ENCODE measurements at regions not wholly inside any gene's neighbourhood (a gene's known extent, or its start where the extent isn't known, plus 50 kb on each side); places are given as distances from the start of the nearest gene placed in this dataset.

DNA sequence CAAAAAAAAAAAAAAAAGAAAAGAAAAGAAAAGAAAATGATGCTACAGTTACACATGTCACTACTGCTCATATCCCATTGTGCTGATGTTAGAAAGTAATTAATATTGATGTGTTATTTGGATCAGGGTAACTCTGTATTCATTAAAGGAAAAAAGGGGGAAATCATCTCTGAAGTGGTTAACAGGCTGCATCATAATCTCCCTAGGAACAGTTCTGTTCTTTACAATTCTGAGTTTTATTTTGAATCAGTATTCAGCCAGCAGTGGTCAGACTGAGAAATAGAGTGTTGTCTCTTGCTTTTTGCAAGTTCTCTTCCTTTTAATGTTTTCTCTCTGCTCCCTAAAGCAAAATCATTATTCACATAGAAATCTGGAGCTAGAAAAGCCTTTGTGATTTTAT is 128.6 kb upstream of the CRY1 start (continued):
- TF ChIP-seq, protein P1, sequence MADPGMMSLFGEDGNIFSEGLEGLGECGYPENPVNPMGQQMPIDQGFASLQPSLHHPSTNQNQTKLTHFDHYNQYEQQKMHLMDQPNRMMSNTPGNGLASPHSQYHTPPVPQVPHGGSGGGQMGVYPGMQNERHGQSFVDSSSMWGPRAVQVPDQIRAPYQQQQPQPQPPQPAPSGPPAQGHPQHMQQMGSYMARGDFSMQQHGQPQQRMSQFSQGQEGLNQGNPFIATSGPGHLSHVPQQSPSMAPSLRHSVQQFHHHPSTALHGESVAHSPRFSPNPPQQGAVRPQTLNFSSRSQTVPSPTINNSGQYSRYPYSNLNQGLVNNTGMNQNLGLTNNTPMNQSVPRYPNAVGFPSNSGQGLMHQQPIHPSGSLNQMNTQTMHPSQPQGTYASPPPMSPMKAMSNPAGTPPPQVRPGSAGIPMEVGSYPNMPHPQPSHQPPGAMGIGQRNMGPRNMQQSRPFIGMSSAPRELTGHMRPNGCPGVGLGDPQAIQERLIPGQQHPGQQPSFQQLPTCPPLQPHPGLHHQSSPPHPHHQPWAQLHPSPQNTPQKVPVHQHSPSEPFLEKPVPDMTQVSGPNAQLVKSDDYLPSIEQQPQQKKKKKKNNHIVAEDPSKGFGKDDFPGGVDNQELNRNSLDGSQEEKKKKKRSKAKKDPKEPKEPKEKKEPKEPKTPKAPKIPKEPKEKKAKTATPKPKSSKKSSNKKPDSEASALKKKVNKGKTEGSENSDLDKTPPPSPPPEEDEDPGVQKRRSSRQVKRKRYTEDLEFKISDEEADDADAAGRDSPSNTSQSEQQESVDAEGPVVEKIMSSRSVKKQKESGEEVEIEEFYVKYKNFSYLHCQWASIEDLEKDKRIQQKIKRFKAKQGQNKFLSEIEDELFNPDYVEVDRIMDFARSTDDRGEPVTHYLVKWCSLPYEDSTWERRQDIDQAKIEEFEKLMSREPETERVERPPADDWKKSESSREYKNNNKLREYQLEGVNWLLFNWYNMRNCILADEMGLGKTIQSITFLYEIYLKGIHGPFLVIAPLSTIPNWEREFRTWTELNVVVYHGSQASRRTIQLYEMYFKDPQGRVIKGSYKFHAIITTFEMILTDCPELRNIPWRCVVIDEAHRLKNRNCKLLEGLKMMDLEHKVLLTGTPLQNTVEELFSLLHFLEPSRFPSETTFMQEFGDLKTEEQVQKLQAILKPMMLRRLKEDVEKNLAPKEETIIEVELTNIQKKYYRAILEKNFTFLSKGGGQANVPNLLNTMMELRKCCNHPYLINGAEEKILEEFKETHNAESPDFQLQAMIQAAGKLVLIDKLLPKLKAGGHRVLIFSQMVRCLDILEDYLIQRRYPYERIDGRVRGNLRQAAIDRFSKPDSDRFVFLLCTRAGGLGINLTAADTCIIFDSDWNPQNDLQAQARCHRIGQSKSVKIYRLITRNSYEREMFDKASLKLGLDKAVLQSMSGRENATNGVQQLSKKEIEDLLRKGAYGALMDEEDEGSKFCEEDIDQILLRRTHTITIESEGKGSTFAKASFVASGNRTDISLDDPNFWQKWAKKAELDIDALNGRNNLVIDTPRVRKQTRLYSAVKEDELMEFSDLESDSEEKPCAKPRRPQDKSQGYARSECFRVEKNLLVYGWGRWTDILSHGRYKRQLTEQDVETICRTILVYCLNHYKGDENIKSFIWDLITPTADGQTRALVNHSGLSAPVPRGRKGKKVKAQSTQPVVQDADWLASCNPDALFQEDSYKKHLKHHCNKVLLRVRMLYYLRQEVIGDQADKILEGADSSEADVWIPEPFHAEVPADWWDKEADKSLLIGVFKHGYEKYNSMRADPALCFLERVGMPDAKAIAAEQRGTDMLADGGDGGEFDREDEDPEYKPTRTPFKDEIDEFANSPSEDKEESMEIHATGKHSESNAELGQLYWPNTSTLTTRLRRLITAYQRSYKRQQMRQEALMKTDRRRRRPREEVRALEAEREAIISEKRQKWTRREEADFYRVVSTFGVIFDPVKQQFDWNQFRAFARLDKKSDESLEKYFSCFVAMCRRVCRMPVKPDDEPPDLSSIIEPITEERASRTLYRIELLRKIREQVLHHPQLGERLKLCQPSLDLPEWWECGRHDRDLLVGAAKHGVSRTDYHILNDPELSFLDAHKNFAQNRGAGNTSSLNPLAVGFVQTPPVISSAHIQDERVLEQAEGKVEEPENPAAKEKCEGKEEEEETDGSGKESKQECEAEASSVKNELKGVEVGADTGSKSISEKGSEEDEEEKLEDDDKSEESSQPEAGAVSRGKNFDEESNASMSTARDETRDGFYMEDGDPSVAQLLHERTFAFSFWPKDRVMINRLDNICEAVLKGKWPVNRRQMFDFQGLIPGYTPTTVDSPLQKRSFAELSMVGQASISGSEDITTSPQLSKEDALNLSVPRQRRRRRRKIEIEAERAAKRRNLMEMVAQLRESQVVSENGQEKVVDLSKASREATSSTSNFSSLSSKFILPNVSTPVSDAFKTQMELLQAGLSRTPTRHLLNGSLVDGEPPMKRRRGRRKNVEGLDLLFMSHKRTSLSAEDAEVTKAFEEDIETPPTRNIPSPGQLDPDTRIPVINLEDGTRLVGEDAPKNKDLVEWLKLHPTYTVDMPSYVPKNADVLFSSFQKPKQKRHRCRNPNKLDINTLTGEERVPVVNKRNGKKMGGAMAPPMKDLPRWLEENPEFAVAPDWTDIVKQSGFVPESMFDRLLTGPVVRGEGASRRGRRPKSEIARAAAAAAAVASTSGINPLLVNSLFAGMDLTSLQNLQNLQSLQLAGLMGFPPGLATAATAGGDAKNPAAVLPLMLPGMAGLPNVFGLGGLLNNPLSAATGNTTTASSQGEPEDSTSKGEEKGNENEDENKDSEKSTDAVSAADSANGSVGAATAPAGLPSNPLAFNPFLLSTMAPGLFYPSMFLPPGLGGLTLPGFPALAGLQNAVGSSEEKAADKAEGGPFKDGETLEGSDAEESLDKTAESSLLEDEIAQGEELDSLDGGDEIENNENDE (IDR thresholded peaks at IDR 0.05; ENCODE audit: insufficient replicate concordance, low read length), result no peak
- TF ChIP-seq MAFK (IDR thresholded peaks at IDR 0.05; ENCODE audit: low read depth, low read length), result no peak
- no peak for TF ChIP-seq FOSL1 (IDR thresholded peaks at IDR 0.05; ENCODE audit: insufficient read depth, low read depth, low read length)
- no peak for TF ChIP-seq CBX8 (IDR thresholded peaks at IDR 0.05; ENCODE audit: borderline replicate concordance, low read depth, low read length)
- TF ChIP-seq POU5F1 (IDR thresholded peaks at IDR 0.05; ENCODE audit: low read depth, low read length), result no peak
- TF ChIP-seq, protein P2, sequence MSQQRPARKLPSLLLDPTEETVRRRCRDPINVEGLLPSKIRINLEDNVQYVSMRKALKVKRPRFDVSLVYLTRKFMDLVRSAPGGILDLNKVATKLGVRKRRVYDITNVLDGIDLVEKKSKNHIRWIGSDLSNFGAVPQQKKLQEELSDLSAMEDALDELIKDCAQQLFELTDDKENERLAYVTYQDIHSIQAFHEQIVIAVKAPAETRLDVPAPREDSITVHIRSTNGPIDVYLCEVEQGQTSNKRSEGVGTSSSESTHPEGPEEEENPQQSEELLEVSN (IDR thresholded peaks at IDR 0.05), result no peak
- TF ChIP-seq, protein P3, sequence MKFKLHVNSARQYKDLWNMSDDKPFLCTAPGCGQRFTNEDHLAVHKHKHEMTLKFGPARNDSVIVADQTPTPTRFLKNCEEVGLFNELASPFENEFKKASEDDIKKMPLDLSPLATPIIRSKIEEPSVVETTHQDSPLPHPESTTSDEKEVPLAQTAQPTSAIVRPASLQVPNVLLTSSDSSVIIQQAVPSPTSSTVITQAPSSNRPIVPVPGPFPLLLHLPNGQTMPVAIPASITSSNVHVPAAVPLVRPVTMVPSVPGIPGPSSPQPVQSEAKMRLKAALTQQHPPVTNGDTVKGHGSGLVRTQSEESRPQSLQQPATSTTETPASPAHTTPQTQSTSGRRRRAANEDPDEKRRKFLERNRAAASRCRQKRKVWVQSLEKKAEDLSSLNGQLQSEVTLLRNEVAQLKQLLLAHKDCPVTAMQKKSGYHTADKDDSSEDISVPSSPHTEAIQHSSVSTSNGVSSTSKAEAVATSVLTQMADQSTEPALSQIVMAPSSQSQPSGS (IDR thresholded peaks at IDR 0.05; ENCODE audit: low read length), result no peak
- no peak for TF ChIP-seq TAF1 (IDR thresholded peaks at IDR 0.05; ENCODE audit: low read depth, low read length)
- TF ChIP-seq KDM5A (IDR thresholded peaks at IDR 0.05; ENCODE audit: low read length), result no peak
- TF ChIP-seq SAP30 (IDR thresholded peaks at IDR 0.05; ENCODE audit: insufficient read depth, insufficient replicate concordance, low read length), result no peak

All from H1 (cell line).